HG03095 (cell line): ENCODE measurements at regions not wholly inside any gene's neighbourhood (a gene's known extent, or its start where the extent isn't known, plus 50 kb on each side); places are given as distances from the start of the nearest gene placed in this dataset.

Source experiments
- ATAC-seq: cut with Tn5 transposase; IDR thresholded peaks from one replicate; pipeline ENCODE4 v1.9.1; 2021; ENCODE audit warnings: moderate library complexity; ENCODE audit not compliant: unreplicated experiment

DNA sequence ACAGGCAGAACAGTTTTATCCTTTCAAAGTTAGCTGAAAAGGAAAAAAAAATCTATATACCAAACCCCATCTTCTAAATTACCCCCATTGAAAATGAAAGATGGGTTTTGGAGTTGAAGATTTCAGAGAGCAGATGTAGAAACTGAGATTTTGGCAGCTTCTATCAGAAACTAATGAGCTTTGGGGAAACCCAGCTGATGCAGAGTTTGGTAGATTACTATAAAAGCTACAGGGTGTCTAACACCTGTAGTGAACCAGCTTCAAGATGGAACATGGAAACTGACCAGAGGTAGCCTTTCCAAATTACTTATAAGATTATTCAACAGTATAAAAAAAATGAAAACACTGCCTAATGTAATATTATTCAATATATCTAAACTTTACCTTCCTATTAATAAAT is 583.1 kb downstream of the XIRP2 start:
- peak; percentile 45 for ATAC-seq

DNA sequence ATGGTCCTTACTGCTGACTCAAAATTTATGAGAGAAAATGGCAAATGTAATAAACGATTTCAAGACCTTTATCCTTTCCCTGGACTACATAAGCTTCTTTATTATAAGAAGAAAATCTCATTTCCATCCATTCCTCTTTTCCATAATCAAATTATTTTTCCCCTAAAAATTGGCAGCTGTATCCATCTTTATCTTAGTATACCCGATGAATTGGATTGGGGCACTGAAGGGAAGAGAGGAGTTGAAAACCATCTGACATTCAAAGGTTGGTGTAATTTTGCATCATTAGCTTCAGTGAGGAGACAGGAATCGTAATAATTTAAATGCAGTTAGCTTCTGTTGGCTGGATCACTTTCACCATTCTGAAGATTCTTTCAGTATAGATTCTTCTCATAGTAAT is 574.1 kb downstream of the XIRP2 start:
- ATAC-seq: no peak

DNA sequence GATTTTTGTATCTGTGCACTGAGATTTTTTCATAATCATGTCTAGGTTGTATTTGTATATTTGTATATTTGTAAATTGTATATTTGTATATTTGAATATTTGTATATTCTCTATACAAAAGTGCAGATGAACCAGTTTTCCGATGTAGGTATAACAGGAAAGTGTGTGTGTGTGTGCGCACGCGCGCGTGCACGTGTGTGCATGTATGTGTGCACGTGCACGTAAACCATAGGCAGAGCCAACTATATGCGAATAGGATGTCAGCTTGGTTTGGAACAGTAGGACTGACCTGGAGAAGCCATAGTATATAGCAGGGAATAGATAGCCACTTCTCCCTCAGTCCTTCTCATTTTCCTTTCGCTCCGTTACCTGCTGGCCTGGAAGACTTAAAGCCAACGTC is 565.8 kb downstream of the XIRP2 start:
- ATAC-seq: no peak

DNA sequence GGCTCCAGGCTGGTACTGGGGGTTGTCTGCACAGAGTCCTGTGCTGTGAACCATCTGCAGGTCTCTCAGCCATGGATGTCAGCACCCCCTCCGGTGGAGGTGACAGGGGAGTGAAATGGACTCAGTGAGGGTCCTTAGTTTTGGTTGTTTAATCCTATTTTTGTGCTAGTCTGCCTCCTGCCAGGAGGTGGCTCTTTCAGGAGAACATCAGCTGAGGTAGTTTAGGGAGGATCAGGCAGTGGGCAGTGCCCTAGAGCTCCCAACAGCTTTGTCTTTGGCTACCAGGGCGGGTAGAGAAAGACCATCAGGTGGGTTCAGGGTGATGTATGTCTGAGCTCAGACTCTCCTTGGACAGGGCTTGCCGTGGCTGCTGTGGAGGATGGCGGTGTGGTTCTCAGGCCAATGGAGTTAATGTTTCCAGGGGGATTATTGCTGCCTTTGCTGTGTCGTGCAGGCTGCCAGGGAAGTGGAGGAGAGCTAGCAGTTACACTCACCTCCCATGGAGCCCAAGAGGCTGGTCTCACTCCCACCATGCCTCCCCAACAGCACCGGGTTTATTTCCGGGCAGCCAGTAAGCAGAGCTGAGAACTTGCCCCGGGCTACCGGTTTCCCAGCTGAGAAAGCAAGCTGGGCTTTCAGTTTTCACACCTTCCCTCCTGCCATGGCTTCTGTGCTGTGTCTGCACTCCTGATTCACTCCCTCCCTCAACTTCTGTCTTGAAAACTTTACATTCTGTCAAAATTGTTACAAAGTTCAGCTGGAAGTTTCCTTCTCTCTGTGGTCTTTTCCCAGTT is 563.4 kb downstream of the XIRP2 start:
- ATAC-seq: no peak

DNA sequence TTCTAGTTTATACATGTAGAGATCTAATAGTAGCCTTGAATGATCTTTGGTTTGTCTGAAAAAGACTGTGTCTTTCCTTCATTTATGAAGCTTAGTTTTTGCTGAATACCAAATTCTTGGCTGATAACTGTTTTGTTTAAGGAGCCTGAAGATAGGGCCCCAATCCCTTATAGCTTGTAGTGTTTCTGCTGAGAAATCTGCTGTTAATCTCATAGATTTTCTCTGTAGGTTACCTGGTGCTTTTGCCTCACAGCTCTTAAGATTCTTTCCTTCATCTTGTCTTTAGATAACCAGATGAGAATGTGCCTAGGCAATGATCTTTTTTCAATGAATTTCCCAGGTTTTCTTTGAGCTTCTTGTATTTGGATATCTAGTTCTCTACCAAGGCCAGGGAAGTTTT is 562.1 kb downstream of the XIRP2 start:
- ATAC-seq: no peak

DNA sequence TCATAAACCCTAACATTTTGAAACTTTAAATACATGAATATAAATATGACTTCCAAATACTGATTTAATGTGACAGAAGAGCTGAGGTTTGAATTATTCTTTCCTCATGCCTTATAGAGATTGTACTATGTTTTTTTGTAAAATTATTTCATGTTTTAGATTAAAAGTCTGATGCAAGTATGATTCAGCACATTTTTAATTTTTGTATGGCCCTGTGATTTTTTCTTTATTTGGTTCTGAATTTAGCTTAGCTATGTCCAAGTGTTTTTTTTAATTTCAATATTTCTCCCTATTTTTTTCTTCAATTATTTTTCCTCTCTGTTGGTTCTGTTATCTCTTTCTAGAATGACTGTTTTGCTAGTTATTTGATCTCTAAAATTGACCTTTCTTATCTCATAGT is 552.1 kb downstream of the XIRP2 start:
- no peak for ATAC-seq

DNA sequence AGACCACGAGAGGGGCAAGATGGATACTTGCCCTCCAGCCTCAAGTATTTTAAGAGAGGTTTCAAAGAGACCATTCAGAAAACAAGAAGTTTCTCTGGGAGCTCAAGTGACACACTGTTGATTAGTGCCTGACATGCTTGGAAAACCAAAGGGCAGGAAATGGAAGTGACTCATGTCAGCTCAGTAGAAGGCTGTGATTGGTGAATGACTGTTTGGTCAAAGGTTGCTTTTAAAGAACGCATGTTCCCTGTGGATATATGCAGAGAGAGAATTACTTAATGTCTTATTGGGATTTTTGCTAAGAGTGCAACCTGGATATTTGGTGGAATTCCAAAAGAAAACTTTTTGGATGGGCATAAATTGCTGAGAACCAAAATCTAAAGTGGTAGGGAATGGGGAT is 549.9 kb downstream of the XIRP2 start:
- ATAC-seq: no peak

DNA sequence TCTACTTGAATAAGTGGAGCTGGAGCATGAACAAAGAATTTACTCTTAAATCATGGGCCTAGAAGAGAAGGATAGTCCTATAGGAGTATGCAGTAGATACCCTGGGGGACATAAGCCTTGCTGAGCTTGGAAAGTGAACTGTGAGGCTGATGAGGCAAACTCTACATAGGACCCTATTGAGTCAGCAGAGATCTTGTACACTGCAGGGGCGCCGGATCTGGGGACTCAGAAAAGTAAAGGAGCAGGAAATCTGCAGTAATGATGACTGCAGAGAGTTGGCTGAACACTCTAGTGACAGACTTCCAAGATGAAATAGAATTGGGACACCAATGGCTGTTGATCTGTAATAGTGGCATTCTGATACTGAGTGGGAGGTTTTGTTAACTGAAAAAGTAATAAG is 543.7 kb downstream of the XIRP2 start:
- no peak for ATAC-seq

DNA sequence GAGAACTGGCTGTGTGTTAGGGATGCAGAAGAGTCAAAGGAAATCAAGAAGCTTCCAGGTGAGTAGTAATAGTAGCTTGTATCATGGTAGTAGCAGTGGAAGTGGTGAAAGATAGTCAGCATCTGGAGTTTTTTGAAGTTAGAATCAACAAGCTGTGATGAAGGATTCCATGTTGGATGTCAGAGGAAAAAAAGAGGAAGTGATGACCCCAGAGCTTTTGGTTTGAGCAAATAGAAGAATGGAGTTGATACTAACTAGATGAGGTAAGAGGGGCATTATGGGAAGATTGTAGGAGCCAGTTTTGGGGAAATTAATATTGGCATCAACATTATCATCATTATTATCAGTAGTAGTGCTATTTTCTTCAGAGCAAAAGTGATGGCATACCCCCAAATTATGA is 542.2 kb downstream of the XIRP2 start:
- ATAC-seq: no peak

DNA sequence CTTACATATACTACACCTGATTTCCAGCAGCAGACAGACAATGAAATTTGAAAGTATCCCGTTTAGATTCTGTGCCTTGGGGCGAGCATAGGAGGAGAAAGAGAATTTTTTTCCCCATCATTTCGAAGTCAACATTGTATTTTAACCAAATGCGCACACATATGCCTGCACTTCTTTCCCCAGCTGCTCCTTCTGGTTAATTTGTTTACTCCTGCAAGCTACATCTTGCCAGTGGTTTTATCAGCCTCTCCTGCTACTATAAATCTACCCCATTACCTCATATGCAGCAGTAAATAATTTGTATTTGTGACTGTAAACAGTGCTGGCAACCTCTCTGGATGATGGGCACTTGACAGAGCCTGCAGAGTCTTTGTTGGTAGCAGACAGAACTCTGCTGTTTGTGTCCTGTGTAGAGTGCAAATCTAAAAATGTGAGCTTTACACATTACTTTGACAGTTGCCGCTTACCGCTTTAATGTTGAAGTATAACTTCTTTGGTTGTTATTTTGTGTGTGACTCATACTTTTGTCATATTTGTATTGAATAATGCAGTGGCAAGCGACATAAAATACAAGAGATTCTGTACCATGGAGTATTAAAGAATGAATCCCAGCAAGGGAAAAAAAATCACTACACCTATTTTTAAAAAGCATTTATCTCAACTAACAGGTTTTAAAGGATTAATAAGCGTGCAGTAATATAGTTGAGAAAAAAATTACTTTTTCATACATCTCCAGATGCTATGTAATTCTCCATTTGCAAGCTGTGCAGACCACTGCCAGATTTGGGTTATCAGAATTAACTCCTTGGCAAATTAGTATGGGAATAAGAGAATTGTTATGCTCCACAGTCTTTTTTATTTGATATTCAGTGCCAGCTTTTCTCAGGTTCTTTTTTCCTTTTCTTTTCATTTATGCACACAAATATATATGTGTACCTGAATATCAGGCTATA is 536.8 kb downstream of the XIRP2 start:
- no peak for ATAC-seq

DNA sequence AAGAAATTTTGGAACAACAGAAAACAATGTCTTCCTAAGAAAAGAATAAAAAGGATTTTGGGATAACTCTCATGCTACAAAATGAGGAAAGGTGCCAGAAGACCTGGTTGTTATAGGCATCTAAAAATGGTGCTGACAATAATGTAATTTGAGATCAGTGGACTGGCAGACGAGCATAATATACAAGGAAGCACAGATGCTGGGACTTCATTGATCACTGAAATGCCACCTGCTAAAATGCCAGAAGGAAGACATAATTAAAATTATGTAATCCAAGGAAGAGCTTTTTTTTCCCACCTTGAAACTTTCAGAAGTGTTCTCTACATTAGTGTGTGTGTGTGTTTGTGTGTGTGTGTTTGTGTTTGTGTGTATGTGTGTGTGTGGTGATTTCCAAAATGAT is 535.9 kb downstream of the XIRP2 start:
- ATAC-seq: no peak

DNA sequence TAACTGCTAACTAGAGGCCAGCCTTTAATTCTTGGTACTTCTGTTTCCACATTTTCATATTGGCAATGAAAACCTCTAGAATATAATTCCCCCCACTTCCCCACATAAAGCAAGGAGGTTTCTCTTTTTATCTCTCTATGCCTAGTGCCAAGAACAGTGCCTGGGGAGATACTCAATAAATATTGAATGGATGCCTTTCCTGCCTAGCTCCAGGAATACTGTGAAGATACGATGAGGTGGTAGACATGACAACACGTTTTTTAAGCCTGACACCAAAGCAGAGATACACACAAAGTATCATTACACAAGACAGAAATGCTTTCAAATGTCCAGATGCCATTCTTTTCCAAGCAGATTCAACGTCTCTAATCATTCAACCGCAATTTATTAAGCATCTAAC is 535.5 kb downstream of the XIRP2 start:
- ATAC-seq: no peak

DNA sequence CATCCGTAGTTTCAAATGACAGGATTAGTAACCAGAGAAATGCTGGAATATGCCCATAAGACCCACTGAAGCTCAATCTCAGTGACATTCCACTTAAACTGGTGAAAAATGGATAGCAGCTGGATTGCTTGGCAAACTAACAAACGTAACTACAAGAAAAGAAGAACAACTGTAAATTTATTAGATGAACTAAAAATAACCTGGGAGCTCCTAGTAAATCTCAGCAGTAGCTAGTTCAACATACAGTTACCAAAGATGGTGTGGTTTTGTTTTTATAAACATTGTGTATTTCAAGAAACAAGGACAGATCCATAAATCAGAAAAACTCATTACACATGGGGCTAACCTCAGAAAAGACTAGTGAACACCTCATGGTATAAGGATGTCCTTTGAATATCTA is 531.9 kb downstream of the XIRP2 start:
- no peak for ATAC-seq

DNA sequence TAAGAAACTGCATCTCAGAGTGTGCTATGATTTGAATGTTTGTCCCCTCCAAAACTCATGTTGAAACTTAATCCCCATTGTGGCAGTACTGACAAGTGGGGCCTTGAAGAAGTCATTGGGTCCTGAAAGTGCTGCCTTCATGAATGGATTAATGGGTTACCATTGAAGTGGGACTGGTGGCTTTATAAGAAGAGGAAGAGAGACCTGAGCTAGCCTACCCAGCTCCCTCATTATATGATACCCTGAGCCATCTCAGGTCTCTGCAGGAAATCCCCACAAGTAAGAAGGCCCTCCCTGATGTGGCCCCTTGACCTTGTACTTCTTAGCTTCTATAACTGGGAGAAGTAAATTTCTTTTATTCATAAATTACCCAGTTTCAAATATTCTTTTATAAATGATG is 526.8 kb downstream of the XIRP2 start:
- no peak for ATAC-seq

DNA sequence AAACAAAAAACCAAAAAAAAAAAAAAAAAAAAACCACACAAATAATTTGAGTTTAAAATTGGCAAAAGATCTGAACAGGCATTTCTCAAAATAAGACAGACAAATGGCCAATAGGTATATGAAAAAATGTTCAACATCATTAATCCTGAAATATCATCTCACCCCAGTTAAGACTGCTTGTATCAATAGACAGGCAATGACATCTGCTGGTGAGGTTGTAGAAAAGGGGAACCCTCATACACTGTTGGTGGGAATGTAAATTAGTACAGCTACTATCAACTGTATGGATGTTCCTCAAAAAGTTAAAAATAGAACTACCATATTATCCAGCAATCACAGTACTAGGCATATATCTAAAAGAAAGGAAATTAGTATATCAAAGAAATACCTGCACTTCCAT is 523.1 kb downstream of the XIRP2 start:
- ATAC-seq: no peak

DNA sequence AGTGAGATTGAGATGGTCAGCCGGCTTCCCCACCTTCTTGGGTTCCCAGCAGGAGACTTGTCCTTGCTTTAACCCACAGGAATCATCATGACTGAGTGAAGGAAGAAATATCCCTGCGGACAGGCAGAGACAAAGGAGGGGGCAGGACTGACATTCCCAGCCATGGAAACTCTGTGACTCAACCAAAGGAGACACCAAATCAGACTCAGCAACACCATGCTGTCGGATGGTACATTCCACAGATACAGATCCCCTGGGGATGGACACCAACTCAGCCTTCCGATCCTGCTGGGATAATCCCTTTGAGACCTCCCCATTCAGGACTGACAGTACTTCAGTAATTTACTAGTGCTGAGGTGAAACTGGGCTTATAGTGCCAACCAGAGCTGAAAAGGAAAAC is 518.3 kb downstream of the XIRP2 start:
- no peak for ATAC-seq

DNA sequence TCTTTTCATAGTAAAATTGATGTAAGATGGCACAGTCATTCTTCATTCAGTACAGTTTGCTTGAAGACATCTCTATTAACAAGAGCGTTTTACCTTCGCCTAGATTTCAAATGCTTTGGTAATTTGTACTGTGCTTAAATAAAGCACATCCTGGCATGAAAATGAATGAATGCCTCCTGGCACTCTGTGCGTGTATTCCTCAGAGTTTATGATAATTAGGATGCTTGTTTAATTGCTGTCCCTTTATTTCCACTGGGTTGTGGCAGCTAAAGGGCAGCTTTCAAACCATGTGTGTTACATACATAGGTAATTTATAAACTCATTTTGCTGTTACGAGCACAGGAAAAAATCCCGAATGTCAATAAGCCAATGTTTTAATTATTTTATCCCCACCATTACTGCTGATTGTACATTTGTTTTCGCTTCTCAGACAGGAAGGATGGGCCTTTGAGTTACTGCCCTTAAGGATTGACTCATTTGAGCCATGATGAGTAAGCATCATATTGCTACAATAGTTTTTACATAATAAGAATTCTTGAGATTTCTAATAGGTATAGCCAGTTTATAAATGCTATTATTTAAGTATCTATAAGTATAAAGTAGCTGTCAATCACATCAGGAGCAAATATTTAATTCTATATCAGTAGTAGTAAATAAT is 516.5 kb downstream of the XIRP2 start:
- ATAC-seq: no peak

DNA sequence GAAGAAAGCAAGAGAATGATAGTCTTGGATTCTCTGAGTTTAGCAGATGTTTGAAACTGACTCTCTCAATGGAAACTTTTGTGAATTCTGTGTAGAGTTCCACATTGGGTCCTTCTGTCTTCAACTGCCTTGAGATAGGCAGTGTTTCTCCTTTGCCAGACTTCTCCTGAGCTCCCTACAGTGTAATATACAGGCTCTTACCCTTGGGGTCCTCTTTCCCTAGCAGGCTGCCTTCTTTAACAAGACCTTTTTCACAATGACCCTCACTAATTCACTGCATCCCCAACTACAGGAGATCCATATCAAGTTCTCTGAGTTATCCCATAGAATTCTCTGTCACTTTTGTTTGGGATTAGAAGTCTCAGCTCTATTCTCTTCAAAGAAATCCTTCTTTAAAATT is 513.0 kb downstream of the XIRP2 start:
- no peak for ATAC-seq

DNA sequence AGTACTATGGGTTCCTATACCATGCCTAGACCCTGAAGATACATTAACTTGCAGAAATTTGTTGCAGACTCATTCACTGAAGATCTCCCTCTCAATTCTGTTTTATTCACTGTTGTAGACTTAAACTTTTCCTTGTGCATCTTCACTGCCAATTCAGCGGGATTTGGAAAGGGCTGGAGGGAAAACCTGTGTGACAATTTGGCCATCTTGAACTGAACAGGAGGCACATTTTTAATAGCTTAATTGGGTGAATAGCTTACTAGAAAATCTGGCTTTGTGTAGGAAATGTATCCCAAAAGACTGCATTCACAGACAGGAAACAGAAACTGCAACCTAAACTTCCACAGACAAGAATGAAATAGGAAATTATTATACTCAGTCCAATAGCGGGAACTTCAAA is 512.3 kb downstream of the XIRP2 start:
- ATAC-seq: no peak

DNA sequence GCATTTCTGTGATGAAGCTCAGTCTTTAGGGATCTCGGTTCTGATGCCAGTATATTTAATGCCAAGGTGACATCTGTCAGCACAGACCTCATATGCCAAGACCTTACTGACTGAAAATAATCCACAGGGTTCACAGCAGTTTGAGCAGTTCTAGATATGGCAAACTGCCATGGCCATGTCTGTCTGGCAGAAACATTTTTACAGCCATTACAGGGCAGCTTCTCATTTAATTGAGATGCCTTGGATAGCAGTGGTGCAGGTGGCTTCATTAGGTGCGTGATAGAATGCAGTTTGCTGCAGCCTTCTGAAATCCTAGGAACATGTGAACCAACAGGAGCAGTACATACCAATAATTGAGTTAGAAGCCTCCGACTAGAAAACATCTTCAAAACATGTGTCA is 510.6 kb downstream of the XIRP2 start:
- ATAC-seq: no peak

DNA sequence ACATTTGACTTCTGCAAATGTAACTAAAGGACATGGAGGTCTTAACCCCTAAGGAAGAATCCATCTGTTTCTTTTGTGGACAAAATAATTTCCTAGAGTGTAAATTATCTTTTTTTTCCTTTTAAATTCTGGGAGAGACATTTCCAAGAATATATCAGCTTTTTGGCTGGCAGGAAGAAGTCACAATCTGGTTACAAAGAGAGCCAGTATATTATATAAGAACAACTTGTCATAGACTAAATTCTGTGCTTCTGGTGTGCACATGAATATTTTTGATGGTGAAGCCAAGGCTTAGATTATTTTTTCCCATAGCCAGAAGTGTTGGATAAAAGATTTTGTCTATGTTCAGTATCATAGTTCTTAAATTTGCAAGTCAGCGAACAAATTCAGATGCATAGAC is 500.6 kb downstream of the XIRP2 start:
- ATAC-seq: no peak

DNA sequence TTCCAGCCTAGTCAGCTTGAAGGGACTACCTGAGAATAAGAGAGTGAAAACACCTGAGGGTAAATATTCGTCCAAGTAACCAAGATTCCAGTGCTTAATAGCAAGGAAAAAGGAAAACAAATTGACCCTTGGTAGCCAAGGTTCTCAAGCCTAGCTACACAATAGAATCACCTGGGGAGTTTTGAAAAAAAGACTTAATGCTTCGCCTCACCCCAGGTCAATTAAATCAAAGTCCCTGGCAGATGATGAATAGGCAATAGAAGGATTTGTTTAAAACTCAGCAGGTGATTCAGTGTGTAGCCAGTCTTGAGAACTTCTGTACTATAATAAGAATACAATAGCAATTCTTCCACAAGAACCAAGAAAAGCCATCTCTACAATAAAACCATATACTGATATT is 500.2 kb downstream of the XIRP2 start:
- no peak for ATAC-seq
